PC-3 (cell line): ENCODE measurements at regions not wholly inside any gene's neighbourhood (a gene's known extent, or its start where the extent isn't known, plus 50 kb on each side); places are given as distances from the start of the nearest gene placed in this dataset.

Experiments used
- ATAC-seq: fragments of 200-7000 bp; cut with Tn5 transposase; 2 replicates; pipeline ENCODE4 v1.9.1; 2020; ENCODE audit warnings: mild to moderate bottlenecking, moderate library complexity
- BruUV-seq: library from RNA; stranded (reverse); fragments of 400-500 nt; replicated peaks from 2 replicates; lab custom pipeline; 2021; lab: Mats Ljungman, UMichigan
- CTCF ChIA-PET: fragments of 300-600 bp; sonication (Branson Sonifier 250); formaldehyde crosslinking; loops from one replicate; lab custom pipeline; 2022; ENCODE audit warnings: antibody characterized with exemption; lab: Charles Lee
- POLR2A ChIA-PET: fragments of 300-600 bp; sonication (Branson Sonifier 250); formaldehyde crosslinking; loops from one replicate; lab custom pipeline; 2022; ENCODE audit warnings: antibody characterized with exemption; ENCODE audit not compliant: unreplicated experiment; lab: Charles Lee
- DNase-seq: peaks from one replicate; pipeline ENCODE4 v3.0.0-alpha.2; 2015
- H2AFZ ChIP-seq: fragments of 300-600 bp; sonication (generic); 2 replicates; pipeline ENCODE4 v1.6.0; 2016; ENCODE audit warnings: antibody characterized with exemption, low read length
- H3F3A ChIP-seq: fragments of 300-600 bp; sonication (generic); one replicate; pipeline ENCODE4 v1.6.0; 2017; ENCODE audit warnings: antibody characterized with exemption, low read length, control low read depth, mild to moderate bottlenecking; ENCODE audit not compliant: unreplicated experiment
- H3K27ac ChIP-seq: fragments of 300-600 bp; sonication (generic); 2 replicates; pipeline ENCODE4 v1.5.1; 2016; ENCODE audit warnings: mild to moderate bottlenecking, low read length
- H3K27me3 ChIP-seq: fragments of 300-600 bp; sonication (generic); 2 replicates; pipeline ENCODE4 v1.6.1; 2016; ENCODE audit warnings: low read length, mixed read lengths
- H3K36me3 ChIP-seq: fragments of 300-600 bp; sonication (generic); 2 replicates; pipeline ENCODE4 v1.6.1; 2016; ENCODE audit warnings: low read depth, mixed run types, low read length, mixed read lengths
- H3K4me1 ChIP-seq: fragments of 300-600 bp; sonication (generic); 2 replicates; pipeline ENCODE4 v1.5.1; 2016; ENCODE audit warnings: low read length; ENCODE audit not compliant: insufficient read depth
- H3K4me2 ChIP-seq: fragments of 300-600 bp; sonication (generic); 2 replicates; pipeline ENCODE4 v1.6.0; 2016; ENCODE audit warnings: low read length
- H3K4me3 ChIP-seq: fragments of 300-600 bp; sonication (generic); 2 replicates; pipeline ENCODE4 v1.5.1; 2016; ENCODE audit warnings: mild to moderate bottlenecking, low read length, mixed read lengths
- H3K79me2 ChIP-seq: fragments of 300-600 bp; sonication (generic); 2 replicates; pipeline ENCODE4 v1.6.1; 2017; ENCODE audit warnings: low read length, mixed read lengths
- H3K9ac ChIP-seq: fragments of 300-600 bp; sonication (generic); 2 replicates; pipeline ENCODE4 v1.6.0; 2016; ENCODE audit warnings: mild to moderate bottlenecking, low read length
- H3K9me2 ChIP-seq: fragments of 300-600 bp; sonication (generic); replicated peaks from 2 replicates; pipeline ENCODE4 v1.6.1; 2016; ENCODE audit warnings: mixed run types, low read length, mixed read lengths
- H3K9me3 ChIP-seq: fragments of 300-600 bp; sonication (generic); 2 replicates; pipeline ENCODE4 v1.6.1; 2016; ENCODE audit warnings: low read length, mixed read lengths
- H4K20me1 ChIP-seq: fragments of 300-600 bp; sonication (generic); 2 replicates; pipeline ENCODE4 v1.6.1; 2016; ENCODE audit warnings: low read length, mixed read lengths
- EZH2 ChIP-seq: fragments of 300-600 bp; sonication (generic); IDR thresholded peaks from one replicate; pipeline ENCODE4 v1.6.1; 2017; ENCODE audit warnings: antibody characterized with exemption, mild to moderate bottlenecking, low read length; ENCODE audit not compliant: unreplicated experiment
- EZH2phosphoT487 ChIP-seq: fragments of 300-600 bp; sonication (generic); IDR thresholded peaks from 2 replicates; pipeline ENCODE4 v1.6.1; 2018; ENCODE audit warnings: mild to moderate bottlenecking, antibody characterized with exemption, low read length, borderline replicate concordance
- intact Hi-C: fragments of 100-400 bp; cut with micrococcal nuclease; formaldehyde crosslinking; loops from 2 replicates; pipeline ENCODE4 v1.9.0; 2023
- TF ChIP-seq, protein P1 (sequence below): fragments of 300-600 bp; sonication (generic); conservative IDR thresholded peaks from 2 replicates; pipeline ENCODE4 v1.5.1; 2017; ENCODE audit warnings: antibody characterized with exemption, low read depth, mild to moderate bottlenecking, low read length

DNA sequence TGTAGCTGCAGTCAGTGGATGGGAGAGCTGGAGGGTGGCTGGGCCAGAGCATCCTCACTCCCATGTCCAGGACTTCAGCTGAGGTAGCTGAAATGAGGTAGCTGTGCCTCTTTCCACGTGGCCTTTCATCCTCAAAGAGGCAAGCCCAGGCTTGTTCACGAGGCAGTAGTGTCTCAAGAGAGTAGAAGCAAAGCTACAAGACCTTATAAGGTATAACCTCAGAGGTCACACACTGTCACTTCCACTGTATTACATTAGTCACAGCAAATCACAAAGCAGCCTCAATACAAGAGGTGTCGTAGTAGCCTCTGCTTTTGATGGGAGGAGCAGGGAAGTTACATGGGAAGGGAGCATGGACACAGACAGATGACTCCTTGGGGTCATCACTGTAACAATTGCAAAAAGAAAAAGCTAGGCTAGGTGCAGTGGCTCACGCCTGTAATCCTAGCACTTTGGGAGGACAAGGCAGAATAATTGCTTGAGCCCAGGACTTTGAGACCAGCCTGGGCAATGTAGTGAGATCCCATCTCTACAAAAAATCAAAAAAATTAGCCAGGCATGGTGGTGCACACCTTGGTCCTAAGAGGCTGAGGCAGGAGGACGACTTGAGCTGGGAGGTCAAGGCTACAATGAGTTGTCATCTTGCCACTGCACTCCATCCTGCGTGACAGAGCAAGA, 97.5 kb downstream of the SKIDA1 start:
- Histone ChIP-seq H3K36me3 (no peaks in the 10 kb centered on the region), H3F3A (no peaks in the 10 kb centered on the region), H3K27me3 (no peaks in the 10 kb centered on the region), H3K4me3 (no peak overlapping the region), H3K4me1 (peaks cover 13% of the 10 kb centered on the region), H3K9me2 (no peaks in the 10 kb centered on the region), H3K27ac (no peak overlapping the region), H4K20me1 (no peaks in the 10 kb centered on the region), H3K4me2 (no peak overlapping the region), H3K9ac (no peak overlapping the region), H3K79me2 (no peaks in the 10 kb centered on the region), H3K9me3 (no peaks in the 10 kb centered on the region), H2AFZ (no peak overlapping the region)
- TF ChIP-seq EZH2: no peak
- TF ChIP-seq EZH2phosphoT487: no peak
- TF ChIP-seq, protein P1, sequence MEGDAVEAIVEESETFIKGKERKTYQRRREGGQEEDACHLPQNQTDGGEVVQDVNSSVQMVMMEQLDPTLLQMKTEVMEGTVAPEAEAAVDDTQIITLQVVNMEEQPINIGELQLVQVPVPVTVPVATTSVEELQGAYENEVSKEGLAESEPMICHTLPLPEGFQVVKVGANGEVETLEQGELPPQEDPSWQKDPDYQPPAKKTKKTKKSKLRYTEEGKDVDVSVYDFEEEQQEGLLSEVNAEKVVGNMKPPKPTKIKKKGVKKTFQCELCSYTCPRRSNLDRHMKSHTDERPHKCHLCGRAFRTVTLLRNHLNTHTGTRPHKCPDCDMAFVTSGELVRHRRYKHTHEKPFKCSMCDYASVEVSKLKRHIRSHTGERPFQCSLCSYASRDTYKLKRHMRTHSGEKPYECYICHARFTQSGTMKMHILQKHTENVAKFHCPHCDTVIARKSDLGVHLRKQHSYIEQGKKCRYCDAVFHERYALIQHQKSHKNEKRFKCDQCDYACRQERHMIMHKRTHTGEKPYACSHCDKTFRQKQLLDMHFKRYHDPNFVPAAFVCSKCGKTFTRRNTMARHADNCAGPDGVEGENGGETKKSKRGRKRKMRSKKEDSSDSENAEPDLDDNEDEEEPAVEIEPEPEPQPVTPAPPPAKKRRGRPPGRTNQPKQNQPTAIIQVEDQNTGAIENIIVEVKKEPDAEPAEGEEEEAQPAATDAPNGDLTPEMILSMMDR: no peak
- BruUV-seq: no TSS peak
- intact Hi-C loops: no loop called here
- ATAC-seq (no peak), DNase-seq (no peak)
- CTCF ChIA-PET: no interaction called here
- POLR2A ChIA-PET: no interaction called here

DNA sequence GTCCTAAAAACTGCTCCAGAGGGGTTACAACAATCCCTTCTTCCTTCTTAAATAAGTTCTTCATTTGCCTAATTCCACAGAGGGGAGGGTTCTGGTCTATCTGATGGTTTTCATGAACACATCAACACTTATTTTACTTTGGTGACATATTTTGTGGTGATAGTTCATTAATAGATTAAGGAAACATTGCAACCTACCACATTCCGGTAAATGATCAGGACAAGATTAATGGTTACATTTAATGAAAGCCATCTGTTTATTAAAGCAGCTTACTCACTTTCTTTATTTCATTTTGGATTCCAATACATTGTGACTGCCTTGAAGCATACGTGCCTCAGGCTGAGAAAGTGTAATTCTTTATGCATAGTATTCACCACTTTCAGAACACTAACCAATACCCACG, 101.0 kb downstream of the SKIDA1 start:
- Histone ChIP-seq H3F3A (no peaks in the 10 kb centered on the region), H3K4me2 (no peak overlapping the region), H2AFZ (no peak overlapping the region), H3K36me3 (no peaks in the 10 kb centered on the region), H3K9ac (no peak overlapping the region), H3K79me2 (no peaks in the 10 kb centered on the region), H3K27me3 (no peaks in the 10 kb centered on the region), H3K4me3 (no peak overlapping the region), H4K20me1 (no peaks in the 10 kb centered on the region), H3K9me2 (no peaks in the 10 kb centered on the region), H3K9me3 (no peaks in the 10 kb centered on the region), H3K4me1 (no peaks in the 10 kb centered on the region), H3K27ac (no peak overlapping the region)
- POLR2A ChIA-PET: no interaction called here
- CTCF ChIA-PET: no interaction called here
- DNase-seq (no peak), ATAC-seq (no peak)
- TF ChIP-seq, protein P1: no peak
- TF ChIP-seq EZH2phosphoT487 (no peak), EZH2 (no peak)
- intact Hi-C loops: no loop called here
- BruUV-seq: no TSS peak

DNA sequence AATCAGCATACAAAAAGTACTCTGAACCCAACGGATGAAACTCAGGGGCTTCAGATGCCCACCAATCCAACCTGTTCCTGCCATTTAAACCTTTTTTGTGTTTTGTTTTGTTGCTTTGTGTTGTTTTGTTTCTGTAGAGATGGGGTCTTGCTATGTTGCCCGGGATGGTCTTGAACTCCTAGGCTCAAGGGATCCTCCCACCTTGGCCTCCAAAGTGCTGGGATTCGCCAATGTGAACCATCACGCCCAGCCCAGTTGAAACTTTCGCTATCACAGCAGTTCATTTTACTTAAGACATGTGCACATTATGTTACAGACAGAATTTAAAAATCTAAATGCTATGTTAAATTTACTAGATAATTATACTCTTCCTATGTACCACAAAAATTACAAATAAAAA, 101.6 kb downstream of the SKIDA1 start:
- no peaks in the 10 kb centered on the region for H3K79me2 ChIP-seq
- H3K9me2 ChIP-seq: no peaks in the 10 kb centered on the region
- ChIA-PET CTCF (no interaction called here), POLR2A (no interaction called here)
- no peak overlapping the region for H2AFZ ChIP-seq
- H4K20me1 ChIP-seq: no peaks in the 10 kb centered on the region
- H3K4me2 ChIP-seq: no peak overlapping the region
- H3K4me3 ChIP-seq: no peak overlapping the region
- TF ChIP-seq, protein P1: no peak
- TF ChIP-seq EZH2phosphoT487 (no peak), EZH2 (no peak)
- no peak overlapping the region for H3K27ac ChIP-seq
- H3K36me3 ChIP-seq: no peaks in the 10 kb centered on the region
- no TSS peak for BruUV-seq
- H3K4me1 ChIP-seq: no peaks in the 10 kb centered on the region
- intact Hi-C loops: no loop called here
- no peaks in the 10 kb centered on the region for H3F3A ChIP-seq
- H3K9me3 ChIP-seq: no peaks in the 10 kb centered on the region
- ATAC-seq (no peak), DNase-seq (no peak)
- H3K27me3 ChIP-seq: no peaks in the 10 kb centered on the region
- no peak overlapping the region for H3K9ac ChIP-seq
